ENCODE measurements at regions not wholly inside any gene's neighbourhood (a gene's known extent, or its start where the extent isn't known, plus 50 kb on each side); places are given as distances from the start of the nearest gene placed in this dataset.

- no peak for TF ChIP-seq CTCF (conservative IDR thresholded peaks at IDR 0.05; ENCODE audit: low read length)
- no peak for TF ChIP-seq EZH2phosphoT487 (IDR thresholded peaks at IDR 0.05; ENCODE audit: borderline replicate concordance)
These were observed 196.2 kb downstream of the MYCN start for GRCh38 chr2:16136461-16137035.
